ENCODE measurements at regions not wholly inside any gene's neighbourhood (a gene's known extent, or its start where the extent isn't known, plus 50 kb on each side); places are given as distances from the start of the nearest gene placed in this dataset.
A peak's percentile ranks its signal among the peaks of the same experiment; 100 is the strongest.

GRCh38 chr2:153165021-153165420 lies 313.5 kb downstream of the RPRM start:
- Histone ChIP-seq H3K79me2 (ENCODE audit: low read depth) (no peaks in the 10 kb centered on the region), H3K9ac (no peak overlapping the region), H3K4me1 (no peaks in the 10 kb centered on the region), H3K9me3 (ENCODE audit: low read depth) (no peaks in the 10 kb centered on the region), H3K4me2 (no peak overlapping the region), H2AFZ (replicated peaks) (no peak overlapping the region), H3K27ac (no peak overlapping the region), H3F3A (ENCODE audit: low read depth) (no peaks in the 10 kb centered on the region), H4K20me1 (ENCODE audit: low read depth) (no peaks in the 10 kb centered on the region), H3K4me3 (no peak overlapping the region), H3K27me3 (no peaks in the 10 kb centered on the region), H3K36me3 (no peaks in the 10 kb centered on the region)
- Mint-ChIP-seq H3K36me3 (no peaks in the 10 kb centered on the region), H3K9me3 (no peaks in the 10 kb centered on the region), H3K27ac (no peak overlapping the region), H3K27me3 (ENCODE audit: insufficient read depth, low read depth) (no peaks in the 10 kb centered on the region), H3K4me1 (no peaks in the 10 kb centered on the region), H3K4me3 (no peak overlapping the region)
- DNase-seq (ENCODE audit: low spot score), result no peak
- no peak for TF ChIP-seq CTCF (IDR thresholded peaks at IDR 0.05)
- no peak for TF ChIP-seq EZH2phosphoT487 (IDR thresholded peaks at IDR 0.05)
- TF ChIP-seq EZH2 (IDR thresholded peaks at IDR 0.05), result no peak

DNA sequence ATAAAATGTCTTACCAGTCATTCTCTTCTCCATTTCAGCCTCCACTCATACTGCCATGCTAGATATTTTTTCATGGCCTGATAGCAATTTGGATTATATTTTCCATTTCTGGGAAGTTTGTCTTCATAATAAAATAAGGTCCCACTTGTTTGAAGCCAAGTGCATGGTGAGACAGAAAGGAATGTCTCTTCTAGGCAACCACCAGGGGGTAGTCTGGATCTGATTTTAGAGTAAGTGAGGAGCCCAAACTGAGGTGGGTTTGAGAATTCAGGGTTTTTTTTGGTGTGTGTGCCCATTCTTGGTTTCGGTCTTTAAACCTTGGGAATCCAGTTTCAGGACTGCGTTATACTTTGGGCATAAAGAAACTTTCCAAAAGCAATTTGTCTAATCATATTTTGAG lies 315.5 kb downstream of the RPRM start:
- H3K9me3 ChIP-seq (ENCODE audit: low read depth), result no peaks in the 10 kb centered on the region
- H2AFZ ChIP-seq (replicated peaks), result no peak overlapping the region
- H3K36me3 ChIP-seq, result no peaks in the 10 kb centered on the region
- no peak overlapping the region for H3K9ac ChIP-seq
- no peaks in the 10 kb centered on the region for H3K79me2 ChIP-seq (ENCODE audit: low read depth)
- no peak overlapping the region for H3K27ac Mint-ChIP-seq
- H3K4me1 Mint-ChIP-seq, result no peaks in the 10 kb centered on the region
- no peaks in the 10 kb centered on the region for H3K27me3 Mint-ChIP-seq (ENCODE audit: insufficient read depth, low read depth)
- TF ChIP-seq CTCF (IDR thresholded peaks at IDR 0.05) (peak; percentile 76), EZH2phosphoT487 (IDR thresholded peaks at IDR 0.05) (no peak)
- H3K4me3 Mint-ChIP-seq, result no peak overlapping the region
- DNase-seq (ENCODE audit: low spot score), result peak; percentile 84
- H3K27me3 ChIP-seq, result no peaks in the 10 kb centered on the region
- no peak overlapping the region for H3K4me3 ChIP-seq
- H3K4me2 ChIP-seq, result no peak overlapping the region
- H3K27ac ChIP-seq, result no peak overlapping the region
- H3K9me3 Mint-ChIP-seq, result no peaks in the 10 kb centered on the region
- no peaks in the 10 kb centered on the region for H3K4me1 ChIP-seq
- no peaks in the 10 kb centered on the region for H4K20me1 ChIP-seq (ENCODE audit: low read depth)
- no peaks in the 10 kb centered on the region for H3F3A ChIP-seq (ENCODE audit: low read depth)
- no peaks in the 10 kb centered on the region for H3K36me3 Mint-ChIP-seq

DNA sequence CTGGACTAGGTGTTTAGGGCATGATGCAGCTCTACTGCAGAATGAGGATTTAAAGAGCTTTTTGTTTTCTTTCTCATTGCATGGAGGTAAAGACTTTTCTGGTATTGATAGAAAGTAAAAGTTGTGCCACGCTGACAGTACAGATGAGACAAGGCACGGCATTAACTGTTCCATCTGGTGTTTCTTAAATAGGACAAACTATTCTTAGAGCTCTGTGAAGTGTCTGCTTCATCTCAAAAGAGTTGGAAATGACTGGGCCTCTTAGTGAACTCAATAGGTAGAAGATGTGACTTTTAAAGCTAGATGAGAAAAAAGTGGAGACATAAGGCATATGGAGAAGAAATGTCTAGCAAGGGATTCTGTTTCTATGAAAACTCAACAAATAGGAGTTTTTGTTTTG lies 321.8 kb downstream of the RPRM start:
- Histone ChIP-seq H3K4me3 (no peak overlapping the region), H3K4me2 (no peak overlapping the region)
- H3K27ac Mint-ChIP-seq, result no peak overlapping the region

More for the DNA sequence above, 321.8 kb downstream of the RPRM start:
- no peaks in the 10 kb centered on the region for H3F3A ChIP-seq (ENCODE audit: low read depth)
- H3K4me1 ChIP-seq, result no peaks in the 10 kb centered on the region
- H3K27me3 ChIP-seq, result no peaks in the 10 kb centered on the region
- no peak overlapping the region for H3K27ac ChIP-seq
- Mint-ChIP-seq H3K4me3 (no peak overlapping the region), H3K4me1 (no peaks in the 10 kb centered on the region), H3K36me3 (no peaks in the 10 kb centered on the region), H3K27me3 (ENCODE audit: insufficient read depth, low read depth) (peaks cover 4% of the 10 kb centered on the region), H3K9me3 (no peaks in the 10 kb centered on the region)
- no peaks in the 10 kb centered on the region for H3K9me3 ChIP-seq (ENCODE audit: low read depth)
- no peaks in the 10 kb centered on the region for H3K79me2 ChIP-seq (ENCODE audit: low read depth)
- no peak for TF ChIP-seq EZH2 (IDR thresholded peaks at IDR 0.05)
- no peak for TF ChIP-seq EZH2phosphoT487 (IDR thresholded peaks at IDR 0.05)
- TF ChIP-seq CTCF (IDR thresholded peaks at IDR 0.05), result no peak
- H4K20me1 ChIP-seq (ENCODE audit: low read depth), result no peaks in the 10 kb centered on the region
- no peak overlapping the region for H2AFZ ChIP-seq (replicated peaks)
- H3K36me3 ChIP-seq, result no peaks in the 10 kb centered on the region
- no peak for DNase-seq (ENCODE audit: low spot score)
- H3K9ac ChIP-seq, result no peak overlapping the region
